Karpas-422 (cell line): ENCODE measurements at regions not wholly inside any gene's neighbourhood (a gene's known extent, or its start where the extent isn't known, plus 50 kb on each side); places are given as distances from the start of the nearest gene placed in this dataset.
"Not testable (repeated sequence)": the region's sequence is repeated elsewhere in the genome, so short reads cannot be mapped to it uniquely, and the experiment has no call there.

ENCODE experiments used
- DNase-seq: peaks from one replicate; pipeline ENCODE4 v3.0.0-alpha.2; 2015
- H2AFZ ChIP-seq: fragments of 200-600 bp; sonication (generic); 2 replicates; pipeline ENCODE4 v1.6.1; 2014; ENCODE audit warnings: antibody characterized with exemption, low read length, mixed read lengths
- H3K27ac ChIP-seq: fragments of 200-600 bp; sonication (generic); 2 replicates; pipeline ENCODE4 v1.5.1; 2014; ENCODE audit warnings: mild to moderate bottlenecking, low read length, moderate library complexity
- H3K27me3 ChIP-seq: fragments of 200-600 bp; sonication (generic); 2 replicates; pipeline ENCODE4 v1.6.1; 2014; ENCODE audit warnings: low read length, mixed read lengths
- H3K36me3 ChIP-seq: fragments of 200-600 bp; sonication (generic); 2 replicates; pipeline ENCODE4 v1.6.1; 2014; ENCODE audit warnings: low read length, mixed read lengths; ENCODE audit not compliant: insufficient read depth
- H3K4me1 ChIP-seq: fragments of 200-600 bp; sonication (generic); 2 replicates; pipeline ENCODE4 v1.6.1; 2014; ENCODE audit warnings: mild to moderate bottlenecking, low read length, mixed read lengths
- H3K4me2 ChIP-seq: fragments of 200-600 bp; sonication (generic); 2 replicates; pipeline ENCODE4 v1.6.1; 2014; ENCODE audit warnings: low read length, low read depth, mild to moderate bottlenecking; ENCODE audit not compliant: poor library complexity, severe bottlenecking
- H3K4me3 ChIP-seq: fragments of 200-600 bp; sonication (generic); 2 replicates; pipeline ENCODE4 v1.5.1; 2014; ENCODE audit warnings: mild to moderate bottlenecking, antibody characterized with exemption, low read length, mixed read lengths
- H3K79me2 ChIP-seq: fragments of 200-600 bp; sonication (generic); 2 replicates; pipeline ENCODE4 v1.6.1; 2014; ENCODE audit warnings: mild to moderate bottlenecking, low read length, mixed read lengths
- H3K9ac ChIP-seq: fragments of 200-600 bp; sonication (generic); 2 replicates; pipeline ENCODE4 v1.6.0; 2014; ENCODE audit warnings: low read length
- H3K9me2 ChIP-seq: fragments of 200-600 bp; sonication (generic), shearing (Covaris generic); replicated peaks from 2 replicates; pipeline ENCODE4 v1.6.0; 2014; ENCODE audit warnings: mild to moderate bottlenecking, low read length, moderate library complexity; ENCODE audit not compliant: insufficient read depth
- H3K9me3 ChIP-seq: fragments of 300-700, 200-600 bp; sonication (generic); 2 replicates; pipeline ENCODE4 v1.6.1; 2014; ENCODE audit warnings: low read length, mixed read lengths
- H4K20me1 ChIP-seq: fragments of 200-600 bp; sonication (generic); 2 replicates; pipeline ENCODE4 v1.6.1; 2014; ENCODE audit warnings: mild to moderate bottlenecking, antibody characterized with exemption, low read length, low read depth; ENCODE audit not compliant: insufficient read depth

- Histone ChIP-seq H3K4me2 (no peak overlapping the region), H3K36me3 (no peaks in the 10 kb centered on the region), H3K79me2 (no peaks in the 10 kb centered on the region), H3K4me1 (no peaks in the 10 kb centered on the region), H4K20me1 (no peaks in the 10 kb centered on the region), H3K4me3 (no peak overlapping the region), H3K9me2 (no peaks in the 10 kb centered on the region), H2AFZ (no peak overlapping the region), H3K9me3 (no peaks in the 10 kb centered on the region), H3K27me3 (no peaks in the 10 kb centered on the region), H3K9ac (no peak overlapping the region), H3K27ac (no peak overlapping the region)
- DNase-seq, result no peak
Observed at GRCh38 chr7:98762620-98763019, 107.2 kb downstream of the TMEM130 start.

GRCh38 chr7:98763441-98763840 lies 106.4 kb downstream of the TMEM130 start:
- Histone ChIP-seq H2AFZ (no peak overlapping the region), H3K27me3 (no peaks in the 10 kb centered on the region), H4K20me1 (no peaks in the 10 kb centered on the region), H3K36me3 (no peaks in the 10 kb centered on the region), H3K9ac (no peak overlapping the region), H3K9me3 (no peaks in the 10 kb centered on the region), H3K4me3 (no peak overlapping the region), H3K9me2 (no peaks in the 10 kb centered on the region), H3K4me2 (no peak overlapping the region), H3K79me2 (no peaks in the 10 kb centered on the region), H3K27ac (no peak overlapping the region), H3K4me1 (no peaks in the 10 kb centered on the region)
- DNase-seq, result no peak

GRCh38 chr7:98764946-98765345 lies 104.9 kb downstream of the TMEM130 start:
- no peak for DNase-seq
- H3K9ac ChIP-seq, result no peak overlapping the region
- H2AFZ ChIP-seq, result no peak overlapping the region
- no peaks in the 10 kb centered on the region for H3K36me3 ChIP-seq
- H3K9me3 ChIP-seq, result no peaks in the 10 kb centered on the region
- no peak overlapping the region for H3K4me3 ChIP-seq
- H3K4me2 ChIP-seq, result no peak overlapping the region
- H3K27me3 ChIP-seq, result no peaks in the 10 kb centered on the region
- no peaks in the 10 kb centered on the region for H3K4me1 ChIP-seq
- no peaks in the 10 kb centered on the region for H4K20me1 ChIP-seq
- H3K27ac ChIP-seq, result no peak overlapping the region
- H3K79me2 ChIP-seq, result no peaks in the 10 kb centered on the region
- no peaks in the 10 kb centered on the region for H3K9me2 ChIP-seq

- DNase-seq, H3K36me3 ChIP-seq, H2AFZ ChIP-seq, H3K79me2 ChIP-seq, H3K9ac ChIP-seq, H3K9me2 ChIP-seq, H3K27me3 ChIP-seq, H3K27ac ChIP-seq, H4K20me1 ChIP-seq, H3K4me3 ChIP-seq, H3K4me2 ChIP-seq, H3K9me3 ChIP-seq: not testable (repeated sequence)
- peaks cover 16% of the 10 kb centered on the region for H3K4me1 ChIP-seq
Observed at GRCh38 chr7:98770085-98770484, 99.7 kb downstream of the TMEM130 start.

- Histone ChIP-seq H3K36me3 (no peaks in the 10 kb centered on the region), H3K79me2 (no peaks in the 10 kb centered on the region), H3K9ac (no peak overlapping the region), H3K4me3 (no peak overlapping the region), H4K20me1 (no peaks in the 10 kb centered on the region), H3K27ac (no peak overlapping the region), H3K4me2 (peak overlapping the region; percentile 60), H3K27me3 (no peaks in the 10 kb centered on the region), H2AFZ (no peak overlapping the region), H3K9me2 (no peaks in the 10 kb centered on the region), H3K4me1 (peaks cover 16% of the 10 kb centered on the region), H3K9me3 (no peaks in the 10 kb centered on the region)
- no peak for DNase-seq
Observed at GRCh38 chr7:98771519-98771918, 98.3 kb downstream of the TMEM130 start.

- Histone ChIP-seq H3K79me2 (no peaks in the 10 kb centered on the region), H3K27ac (no peak overlapping the region), H3K4me3 (no peak overlapping the region), H3K4me2 (peak overlapping the region; percentile 60), H3K4me1 (peaks cover 16% of the 10 kb centered on the region), H4K20me1 (no peaks in the 10 kb centered on the region), H3K36me3 (no peaks in the 10 kb centered on the region), H3K9me3 (no peaks in the 10 kb centered on the region), H3K27me3 (no peaks in the 10 kb centered on the region), H2AFZ (no peak overlapping the region), H3K9me2 (no peaks in the 10 kb centered on the region), H3K9ac (no peak overlapping the region)
- DNase-seq, result peak; percentile 45
Observed at GRCh38 chr7:98771941-98772603, 97.7 kb downstream of the TMEM130 start.

- H4K20me1 ChIP-seq, result no peaks in the 10 kb centered on the region
- H3K9me2 ChIP-seq, result no peaks in the 10 kb centered on the region
- H3K4me1 ChIP-seq, result peaks cover 16% of the 10 kb centered on the region
- DNase-seq, result no peak
- H3K9me3 ChIP-seq, result no peaks in the 10 kb centered on the region
- no peaks in the 10 kb centered on the region for H3K36me3 ChIP-seq
- H3K4me2 ChIP-seq, result no peak overlapping the region
- H3K9ac ChIP-seq, result no peak overlapping the region
- no peak overlapping the region for H2AFZ ChIP-seq
- no peak overlapping the region for H3K27ac ChIP-seq
- no peaks in the 10 kb centered on the region for H3K27me3 ChIP-seq
- H3K4me3 ChIP-seq, result no peak overlapping the region
- no peaks in the 10 kb centered on the region for H3K79me2 ChIP-seq
Observed at GRCh38 chr7:98774884-98775283, 94.9 kb downstream of the TMEM130 start.

- H4K20me1 ChIP-seq, result no peaks in the 10 kb centered on the region
- H3K27me3 ChIP-seq, result no peaks in the 10 kb centered on the region
- H3K4me2 ChIP-seq, result no peak overlapping the region
- H3K9me2 ChIP-seq, result no peaks in the 10 kb centered on the region
- no peak overlapping the region for H2AFZ ChIP-seq
- H3K27ac ChIP-seq, result no peak overlapping the region
- no peak for DNase-seq
- peaks cover 8% of the 10 kb centered on the region for H3K4me1 ChIP-seq
- no peak overlapping the region for H3K9ac ChIP-seq
- H3K9me3 ChIP-seq, result no peaks in the 10 kb centered on the region
- H3K79me2 ChIP-seq, result no peaks in the 10 kb centered on the region
- H3K36me3 ChIP-seq, result no peaks in the 10 kb centered on the region
- H3K4me3 ChIP-seq, result no peak overlapping the region
Observed at GRCh38 chr7:98777051-98777450, 92.8 kb downstream of the TMEM130 start.

- Histone ChIP-seq H3K79me2 (no peaks in the 10 kb centered on the region), H2AFZ (no peak overlapping the region), H3K4me3 (no peak overlapping the region), H3K36me3 (no peaks in the 10 kb centered on the region), H3K4me1 (no peaks in the 10 kb centered on the region), H3K27ac (no peak overlapping the region), H4K20me1 (no peaks in the 10 kb centered on the region), H3K4me2 (no peak overlapping the region), H3K9me3 (no peaks in the 10 kb centered on the region), H3K9me2 (no peaks in the 10 kb centered on the region), H3K9ac (no peak overlapping the region), H3K27me3 (no peaks in the 10 kb centered on the region)
- no peak for DNase-seq
Observed at GRCh38 chr7:98778421-98778820, 91.4 kb downstream of the TMEM130 start.
